ENCODE measurements at regions not wholly inside any gene's neighbourhood (a gene's known extent, or its start where the extent isn't known, plus 50 kb on each side); places are given as distances from the start of the nearest gene placed in this dataset.

DNA sequence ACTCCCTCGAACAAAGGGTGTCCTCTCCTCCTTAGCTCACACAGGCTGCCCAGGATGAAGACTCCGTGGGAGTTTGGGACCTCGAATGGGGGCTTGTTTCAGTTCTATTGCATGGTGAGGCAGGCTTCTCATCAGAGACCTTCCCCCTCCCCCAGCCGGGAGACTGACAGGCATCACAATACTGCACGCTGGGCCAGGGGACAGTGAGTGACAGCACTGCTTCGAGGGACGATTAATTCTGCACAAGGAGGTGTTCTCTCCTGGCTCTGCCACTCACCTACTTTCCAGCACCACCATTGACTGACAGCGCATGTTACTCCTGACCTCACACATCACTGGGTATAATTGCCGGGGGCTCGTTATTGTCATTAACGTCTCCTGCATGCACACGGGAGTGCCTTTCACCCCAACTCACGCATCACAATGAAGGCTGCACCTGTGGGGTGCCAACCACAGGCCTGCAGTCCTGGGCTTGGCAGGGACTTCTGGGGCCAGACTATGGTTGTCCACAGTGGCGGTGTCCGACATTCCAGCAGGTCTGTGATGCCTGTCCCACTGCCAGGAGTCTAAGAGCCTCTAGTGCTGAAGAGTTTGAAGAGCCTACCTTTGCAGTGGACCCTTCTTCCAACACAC is 412.2 kb upstream of the TSHZ3 start:
- in situ Hi-C loops (cut with MboI; ENCODE audit: low sequenced_read_pairs): no loop called here
- H3K4me3 ChIP-seq: no peak overlapping the region
- DNase-seq (ENCODE audit: low spot score in 2 of 2): no peak
- no peaks in the 10 kb centered on the region for H3K9me3 ChIP-seq
- no peaks in the 10 kb centered on the region for H3K36me3 ChIP-seq (replicated peaks)
- no peaks in the 10 kb centered on the region for H3K27me3 ChIP-seq (ENCODE audit: low read depth)
- no peaks in the 10 kb centered on the region for H3K4me1 ChIP-seq

DNA sequence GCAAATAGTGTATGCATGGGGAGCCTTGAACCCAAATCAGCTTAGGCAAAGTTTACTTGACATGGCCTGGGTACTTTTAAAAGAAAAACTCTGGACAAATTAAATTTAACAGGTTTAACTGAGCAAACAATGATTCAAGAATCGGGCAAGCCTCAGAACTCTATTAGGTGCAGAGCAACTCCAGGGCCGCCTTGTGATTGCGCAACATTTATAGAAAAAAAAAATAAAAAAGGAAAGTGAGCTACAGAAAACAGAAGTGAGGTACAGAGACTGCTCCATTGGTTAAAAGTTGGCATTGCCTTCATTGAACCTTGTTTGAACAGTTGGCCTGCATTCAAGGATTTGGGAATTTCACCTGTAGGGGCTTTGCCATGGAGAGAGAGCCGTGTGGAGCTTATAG is 421.0 kb upstream of the TSHZ3 start:
- H3K9me3 ChIP-seq: no peaks in the 10 kb centered on the region
- no peak overlapping the region for H3K4me3 ChIP-seq
- H3K27me3 ChIP-seq (ENCODE audit: low read depth): no peaks in the 10 kb centered on the region
- in situ Hi-C loops (cut with MboI; ENCODE audit: low sequenced_read_pairs): no loop called here
- H3K4me1 ChIP-seq: no peaks in the 10 kb centered on the region
- no peaks in the 10 kb centered on the region for H3K36me3 ChIP-seq (replicated peaks)
- DNase-seq (ENCODE audit: low spot score in 2 of 2): no peak

DNA sequence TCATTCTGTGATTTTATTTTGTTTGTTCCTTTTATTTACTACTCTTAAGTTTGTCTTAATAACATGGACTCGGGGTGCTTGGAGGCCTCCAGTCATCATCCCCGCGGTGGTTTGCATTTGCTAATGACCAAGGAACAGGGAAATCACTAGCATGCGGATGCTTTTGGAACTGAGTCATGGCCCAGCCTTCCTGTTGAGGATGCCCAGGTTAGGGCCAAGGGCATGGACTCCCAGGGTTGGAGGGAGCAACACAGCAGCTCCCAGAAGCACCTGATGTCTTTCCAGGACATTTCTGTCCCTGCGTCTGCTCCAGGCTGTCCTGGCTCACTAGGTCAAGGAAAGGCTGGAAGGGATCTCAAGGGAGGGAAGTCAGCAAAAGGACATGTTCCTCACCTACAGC is 423.7 kb upstream of the TSHZ3 start:
- in situ Hi-C loops (cut with MboI; ENCODE audit: low sequenced_read_pairs): no loop called here

DNA sequence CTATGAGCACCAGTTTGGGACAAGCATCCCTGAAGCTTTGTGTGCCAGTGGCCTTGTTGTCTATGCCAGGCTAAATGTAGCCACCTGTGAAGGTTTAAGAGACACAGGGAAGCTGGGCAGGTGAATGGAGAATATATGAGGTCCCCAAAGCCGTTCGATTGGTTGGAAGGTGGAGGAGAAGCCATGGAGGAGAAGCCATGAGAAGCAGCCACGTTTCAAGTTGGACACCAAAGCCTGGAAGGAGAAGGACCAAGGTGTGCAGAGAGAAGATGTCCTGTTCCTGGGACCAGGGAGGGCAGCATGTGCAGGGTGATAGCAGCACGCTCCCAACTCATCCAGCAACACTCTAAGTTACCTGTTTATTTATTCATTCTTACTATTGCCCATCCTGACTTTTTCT is 432.3 kb upstream of the TSHZ3 start:
- no peaks in the 10 kb centered on the region for H3K9me3 ChIP-seq
- in situ Hi-C loops (cut with MboI; ENCODE audit: low sequenced_read_pairs): no loop called here
- DNase-seq (ENCODE audit: low spot score in 2 of 2): no peak
- no peaks in the 10 kb centered on the region for H3K36me3 ChIP-seq (replicated peaks)
- H3K4me3 ChIP-seq: no peak overlapping the region
- no peaks in the 10 kb centered on the region for H3K4me1 ChIP-seq
- H3K27me3 ChIP-seq (ENCODE audit: low read depth): no peaks in the 10 kb centered on the region

More for the DNA sequence above, 423.7 kb upstream of the TSHZ3 start:
- Histone ChIP-seq H3K9me3 (no peaks in the 10 kb centered on the region), H3K27me3 (ENCODE audit: low read depth) (no peaks in the 10 kb centered on the region), H3K4me1 (no peaks in the 10 kb centered on the region), H3K36me3 (replicated peaks) (no peaks in the 10 kb centered on the region), H3K4me3 (no peak overlapping the region)
- no peak for DNase-seq (ENCODE audit: low spot score in 2 of 2)

DNA sequence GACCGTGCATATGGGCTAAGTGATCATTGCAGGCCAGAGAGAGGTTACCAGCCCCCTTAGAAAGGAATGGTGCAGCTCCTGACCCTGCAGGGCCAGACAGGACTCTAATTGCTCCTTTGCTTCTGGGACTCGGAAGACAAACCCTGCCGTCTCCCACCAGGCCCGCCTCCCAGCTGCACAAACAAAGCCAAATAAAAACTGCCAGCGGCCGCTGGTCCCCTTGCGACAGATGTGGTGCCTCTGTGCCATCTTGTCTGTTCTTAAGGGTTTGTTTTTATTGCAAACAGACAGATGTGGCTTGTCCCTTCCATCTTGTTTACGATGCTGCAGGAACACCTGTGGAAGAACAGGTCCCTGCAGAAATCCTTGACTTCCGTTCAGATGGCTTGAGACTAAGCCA is 434.4 kb upstream of the TSHZ3 start:
- in situ Hi-C loops (cut with MboI; ENCODE audit: low sequenced_read_pairs): no loop called here
- DNase-seq (ENCODE audit: low spot score in 2 of 2): no peak
- Histone ChIP-seq H3K4me3 (no peak overlapping the region), H3K36me3 (replicated peaks) (no peaks in the 10 kb centered on the region), H3K4me1 (no peaks in the 10 kb centered on the region), H3K9me3 (no peaks in the 10 kb centered on the region), H3K27me3 (ENCODE audit: low read depth) (no peaks in the 10 kb centered on the region)

DNA sequence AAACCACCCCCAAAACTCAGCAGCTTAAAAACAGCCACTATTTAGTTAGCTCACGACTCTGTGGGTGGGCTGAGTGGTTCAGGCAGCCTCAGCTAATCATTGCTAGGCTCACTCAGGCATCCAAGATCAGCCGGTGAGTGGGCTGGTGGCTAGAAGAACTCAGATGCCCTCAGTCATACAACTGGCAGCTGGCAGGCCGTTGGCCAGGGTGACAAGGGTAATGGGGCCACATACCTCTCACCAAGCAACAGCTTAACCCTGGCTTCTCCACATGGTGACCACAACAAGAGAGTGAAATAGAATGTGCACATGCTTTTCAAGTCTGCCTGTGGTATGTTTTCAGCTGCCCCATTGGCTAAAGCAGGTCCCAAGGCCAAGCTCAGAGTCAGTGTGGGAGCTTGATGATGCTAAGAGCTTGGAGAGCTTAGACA is 435.4 kb upstream of the TSHZ3 start:
- in situ Hi-C loops (cut with MboI; ENCODE audit: low sequenced_read_pairs): no loop called here
- no peaks in the 10 kb centered on the region for H3K27me3 ChIP-seq (ENCODE audit: low read depth)
- no peak for DNase-seq (ENCODE audit: low spot score in 2 of 2)

DNA sequence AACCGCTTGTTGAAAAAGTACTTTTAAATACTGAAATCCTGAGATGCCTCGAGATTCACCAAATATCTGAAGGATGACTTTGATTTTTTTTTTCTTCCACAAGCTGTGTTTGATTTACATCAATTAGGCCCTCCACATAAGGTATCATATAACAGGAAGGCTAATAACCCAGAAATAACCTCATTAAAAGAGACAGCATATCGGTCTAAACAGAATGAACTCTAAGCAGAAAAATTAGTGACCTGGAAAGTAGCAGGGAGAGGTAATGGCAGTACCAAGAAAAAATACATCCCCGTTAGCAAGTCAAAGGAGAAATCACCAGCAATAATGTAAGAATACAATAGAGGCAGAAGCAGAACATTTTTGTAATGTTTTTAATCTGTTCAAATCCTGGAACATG is 452.4 kb upstream of the TSHZ3 start:
- in situ Hi-C loops (cut with MboI; ENCODE audit: low sequenced_read_pairs): no loop called here
- H3K36me3 ChIP-seq (replicated peaks): no peaks in the 10 kb centered on the region
- no peak for DNase-seq (ENCODE audit: low spot score in 2 of 2)
- H3K9me3 ChIP-seq: no peaks in the 10 kb centered on the region
- H3K27me3 ChIP-seq (ENCODE audit: low read depth): no peaks in the 10 kb centered on the region
- H3K4me3 ChIP-seq: no peak overlapping the region
- no peaks in the 10 kb centered on the region for H3K4me1 ChIP-seq

More for the DNA sequence above, 435.4 kb upstream of the TSHZ3 start:
- H3K4me1 ChIP-seq: no peaks in the 10 kb centered on the region
- no peaks in the 10 kb centered on the region for H3K9me3 ChIP-seq
- no peak overlapping the region for H3K4me3 ChIP-seq
- H3K36me3 ChIP-seq (replicated peaks): no peaks in the 10 kb centered on the region

DNA sequence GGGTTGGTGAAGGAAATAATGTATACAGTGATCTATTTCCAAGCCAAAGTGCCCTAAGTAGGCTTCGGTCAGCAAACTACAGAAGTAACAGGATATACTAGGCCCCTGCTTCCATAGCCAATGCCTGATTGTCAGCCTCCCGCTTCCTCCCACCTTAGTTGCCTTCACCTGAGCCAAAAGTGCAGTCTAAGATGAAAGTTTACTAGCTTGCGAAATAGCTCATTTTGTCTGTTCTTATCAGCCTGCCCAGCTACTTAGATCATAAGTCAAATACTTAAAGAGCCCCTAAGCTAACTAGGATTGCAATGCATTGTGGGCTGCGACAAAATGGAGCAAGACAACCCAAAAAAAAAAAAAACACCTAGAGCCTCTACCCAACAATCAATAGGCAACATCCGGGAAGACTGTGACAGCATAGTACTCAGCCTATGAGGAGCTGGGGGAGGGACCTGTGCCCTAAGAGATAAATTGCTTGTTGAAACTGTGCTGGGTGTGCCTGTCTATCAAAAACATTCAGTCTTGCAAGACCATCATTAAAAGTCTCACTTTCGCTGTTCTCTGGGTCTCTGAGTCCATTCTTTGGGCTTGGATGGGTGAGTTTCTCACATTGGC is 454.7 kb upstream of the TSHZ3 start:
- Histone ChIP-seq H3K27me3 (ENCODE audit: low read depth) (no peaks in the 10 kb centered on the region), H3K9me3 (no peaks in the 10 kb centered on the region), H3K36me3 (replicated peaks) (no peaks in the 10 kb centered on the region), H3K4me3 (no peak overlapping the region), H3K4me1 (no peaks in the 10 kb centered on the region)
- in situ Hi-C loops (cut with MboI; ENCODE audit: low sequenced_read_pairs): no loop called here
- no peak for DNase-seq (ENCODE audit: low spot score in 2 of 2)

DNA sequence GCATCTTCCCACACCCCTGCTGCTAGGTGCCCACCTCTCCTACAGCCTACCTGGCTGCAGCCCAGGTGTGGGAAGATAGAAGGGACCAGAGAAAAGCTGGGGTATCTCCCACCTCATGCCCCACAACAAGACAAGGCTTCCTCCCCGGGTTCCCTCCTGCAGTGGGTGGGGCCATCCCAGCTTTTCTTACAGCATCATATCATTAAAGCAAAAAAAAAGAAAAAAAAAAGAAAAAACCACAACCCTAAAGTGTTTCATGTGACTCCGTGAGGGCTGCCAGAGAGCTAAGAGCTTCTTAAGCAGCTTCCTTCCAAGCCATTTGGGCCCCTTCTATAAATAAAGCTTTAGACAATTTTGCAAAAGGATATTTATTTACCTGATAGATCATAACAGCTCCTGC is 455.4 kb upstream of the TSHZ3 start:
- no peaks in the 10 kb centered on the region for H3K4me1 ChIP-seq
- no peaks in the 10 kb centered on the region for H3K36me3 ChIP-seq (replicated peaks)
- no peak for DNase-seq (ENCODE audit: low spot score in 2 of 2)
- H3K27me3 ChIP-seq (ENCODE audit: low read depth): no peaks in the 10 kb centered on the region
- no peak overlapping the region for H3K4me3 ChIP-seq
- in situ Hi-C loops (cut with MboI; ENCODE audit: low sequenced_read_pairs): no loop called here
- H3K9me3 ChIP-seq: no peaks in the 10 kb centered on the region

DNA sequence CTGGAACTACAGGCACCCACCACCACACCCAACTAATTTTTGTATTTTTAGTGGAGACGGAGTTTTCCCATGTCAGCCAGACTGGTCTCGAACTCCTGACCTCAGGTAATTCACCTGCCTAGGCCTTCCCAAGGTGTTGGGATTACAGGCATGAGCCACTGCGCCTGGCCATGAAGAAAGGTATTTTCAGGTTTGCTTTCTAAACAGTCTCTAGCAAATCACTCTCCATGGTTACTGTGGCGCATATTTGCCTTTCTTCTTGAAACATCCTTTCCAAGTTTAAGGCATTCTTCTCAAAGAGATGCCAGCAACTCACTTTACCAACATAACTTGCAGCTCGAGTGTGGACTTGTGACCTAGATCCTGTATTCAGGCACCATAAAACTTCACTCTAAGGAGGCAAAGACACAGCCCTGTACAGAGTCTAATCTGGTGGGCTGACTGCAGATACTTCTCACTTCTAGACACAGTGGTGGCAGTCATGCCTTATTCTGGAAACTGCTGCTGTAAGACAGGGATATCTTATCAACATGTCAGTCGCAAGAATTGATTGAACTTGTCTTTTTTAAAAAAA is 461.4 kb upstream of the TSHZ3 start:
- no peaks in the 10 kb centered on the region for H3K4me1 ChIP-seq
- H3K4me3 ChIP-seq: no peak overlapping the region
- no peak for DNase-seq (ENCODE audit: low spot score in 2 of 2)
- in situ Hi-C loops (cut with MboI; ENCODE audit: low sequenced_read_pairs): no loop called here
- no peaks in the 10 kb centered on the region for H3K27me3 ChIP-seq (ENCODE audit: low read depth)
- H3K36me3 ChIP-seq (replicated peaks): no peaks in the 10 kb centered on the region
- no peaks in the 10 kb centered on the region for H3K9me3 ChIP-seq

DNA sequence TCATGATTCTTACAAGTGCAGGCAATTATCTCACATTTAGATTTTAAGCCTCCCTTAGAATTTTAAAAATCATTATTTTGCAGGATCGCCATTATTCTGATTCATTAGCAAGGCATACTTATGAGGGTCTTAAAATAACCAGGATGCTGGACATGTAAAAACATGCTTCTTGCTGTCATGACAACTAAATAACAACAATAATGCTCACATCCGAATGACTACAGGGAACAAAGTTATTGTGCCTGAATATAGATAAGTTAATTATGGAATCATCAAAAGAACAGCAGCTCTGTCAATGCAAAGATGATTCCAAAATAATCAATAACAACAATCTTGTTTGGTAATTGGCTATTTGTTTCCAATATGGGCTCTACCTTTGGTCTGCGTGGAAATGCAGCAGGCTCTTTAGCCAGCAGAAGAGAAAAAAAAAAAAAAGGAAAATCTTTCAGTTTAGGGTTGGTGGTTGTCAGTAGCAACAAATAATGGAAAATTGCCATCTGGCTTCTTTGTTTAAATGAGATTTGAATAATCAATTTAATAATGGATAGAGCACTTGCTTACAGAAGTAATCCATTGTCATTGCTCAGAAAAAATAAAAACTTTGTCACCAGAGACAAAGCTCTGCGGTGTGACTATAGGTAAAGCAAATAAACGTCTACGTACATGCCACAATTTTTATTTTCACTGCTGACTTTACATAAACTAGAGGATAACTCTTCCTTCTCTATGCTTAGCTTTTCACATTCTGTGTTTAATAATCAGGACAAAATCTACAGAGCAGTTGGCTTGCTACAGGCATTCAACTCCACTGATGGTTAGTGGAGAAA is 468.9 kb upstream of the TSHZ3 start:
- Histone ChIP-seq H3K27me3 (ENCODE audit: low read depth) (no peaks in the 10 kb centered on the region), H3K9me3 (0 out of 2 replicates have a peak, but pooled peaks cover under 1% of the 10 kb centered on the region), H3K36me3 (replicated peaks) (no peaks in the 10 kb centered on the region), H3K4me1 (no peaks in the 10 kb centered on the region), H3K4me3 (no peak overlapping the region)
- DNase-seq (ENCODE audit: low spot score in 2 of 2): no peak
- in situ Hi-C loops (cut with MboI; ENCODE audit: low sequenced_read_pairs): no loop called here

DNA sequence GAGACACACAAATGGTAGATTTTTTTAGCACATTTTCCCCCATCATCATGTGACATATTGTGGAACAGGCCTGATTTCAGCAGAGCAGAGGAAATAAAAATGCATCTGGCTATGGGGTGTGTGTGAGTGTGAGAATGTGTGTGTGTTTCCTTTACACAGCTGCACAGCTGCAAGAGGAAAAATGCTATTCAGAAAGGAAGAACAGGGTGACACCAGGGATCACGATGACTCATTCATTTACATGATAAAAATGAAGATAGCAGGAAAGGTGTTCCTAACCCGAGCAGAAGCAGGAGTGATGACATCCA is 469.5 kb upstream of the TSHZ3 start:
- Histone ChIP-seq H3K4me3 (no peak overlapping the region), H3K9me3 (peaks cover 3% of the 10 kb centered on the region; the same call in 1 of the 2 replicates), H3K4me1 (no peaks in the 10 kb centered on the region), H3K27me3 (ENCODE audit: low read depth) (no peaks in the 10 kb centered on the region), H3K36me3 (replicated peaks) (no peaks in the 10 kb centered on the region)
- in situ Hi-C loops (cut with MboI; ENCODE audit: low sequenced_read_pairs): no loop called here
- DNase-seq (ENCODE audit: low spot score in 2 of 2): no peak

DNA sequence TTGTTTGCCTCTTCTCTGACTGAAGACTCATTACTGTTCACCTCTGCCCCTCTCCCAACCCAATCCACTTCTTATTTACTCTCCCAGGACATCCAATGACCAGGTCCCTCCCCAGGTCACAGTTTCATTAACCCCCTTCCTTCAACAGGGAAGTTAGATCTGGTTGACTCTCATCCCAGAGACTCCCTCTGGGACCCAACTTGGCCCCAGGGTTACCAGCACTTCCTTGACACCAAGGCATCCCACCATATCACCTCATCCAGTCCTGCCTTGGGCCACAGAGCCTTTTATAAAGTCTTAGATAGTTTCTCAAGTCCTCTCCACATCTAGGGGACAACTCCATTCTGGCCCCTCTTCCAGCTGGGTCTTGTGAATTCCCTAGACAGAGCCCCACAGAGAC is 470.6 kb upstream of the TSHZ3 start:
- Histone ChIP-seq H3K9me3 (peaks cover 3% of the 10 kb centered on the region; the same call in 1 of the 2 replicates), H3K4me3 (no peak overlapping the region), H3K27me3 (ENCODE audit: low read depth) (no peaks in the 10 kb centered on the region), H3K4me1 (no peaks in the 10 kb centered on the region), H3K36me3 (replicated peaks) (no peaks in the 10 kb centered on the region)
- DNase-seq (ENCODE audit: low spot score in 2 of 2): no peak
- in situ Hi-C loops (cut with MboI; ENCODE audit: low sequenced_read_pairs): no loop called here

DNA sequence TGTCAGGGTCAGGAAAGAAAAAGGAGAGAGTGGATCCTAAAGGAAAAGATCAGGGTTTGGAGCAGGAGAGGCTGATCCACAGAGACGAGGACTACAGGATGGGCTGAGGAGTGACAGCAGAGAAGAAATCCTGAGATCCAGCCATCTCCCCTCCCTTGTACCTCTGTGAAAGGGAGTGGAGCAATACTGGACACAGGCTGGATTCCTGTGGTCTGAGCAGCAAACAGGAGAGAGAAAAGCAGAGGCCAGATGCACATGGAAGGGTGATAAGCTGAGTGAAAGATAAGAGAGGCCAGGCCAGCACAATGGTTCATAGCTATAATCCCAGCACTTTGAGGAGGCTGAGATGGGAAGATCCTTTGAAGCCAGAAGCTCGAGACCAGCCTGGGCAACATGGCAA is 472.1 kb upstream of the TSHZ3 start:
- H3K9me3 ChIP-seq: peaks cover 3% of the 10 kb centered on the region; the same call in 1 of the 2 replicates
- in situ Hi-C loops (cut with MboI; ENCODE audit: low sequenced_read_pairs): no loop called here

More for the DNA sequence above, 472.1 kb upstream of the TSHZ3 start:
- Histone ChIP-seq H3K4me1 (no peaks in the 10 kb centered on the region), H3K36me3 (replicated peaks) (no peaks in the 10 kb centered on the region), H3K27me3 (ENCODE audit: low read depth) (no peaks in the 10 kb centered on the region), H3K4me3 (no peak overlapping the region)
- DNase-seq (ENCODE audit: low spot score in 2 of 2): no peak
